Right atrium auricular region (tissue), 2 donors: ENCODE measurements at regions not wholly inside any gene's neighbourhood (a gene's known extent, or its start where the extent isn't known, plus 50 kb on each side); places are given as distances from the start of the nearest gene placed in this dataset.

ENCODE experiments used
- DNase-seq: peaks from one replicate; pipeline ENCODE4 v3.0.0-alpha.2; 2019; ENCODE audit warnings: low spot score
- H3K27ac ChIP-seq, 2 donors: fragments of 200-600 bp; sonication (generic); 1 replicate in 1 of 2; 2 replicates in 1 of 2; pipeline ENCODE4 v1.5.1; 2016 to 2019
- H3K27me3 ChIP-seq, 2 donors: fragments of 200-600 bp; sonication (generic); one replicate each; pipeline versions ENCODE4 v1.5.1 to v1.6.0; 2017 to 2019
- H3K36me3 ChIP-seq: fragments of 200-600 bp; sonication (generic); one replicate; pipeline ENCODE4 v1.5.1; 2016
- H3K4me1 ChIP-seq, 2 donors: fragments of 200-600 bp; sonication (generic); one replicate each; pipeline versions ENCODE4 v1.5.1 to v1.6.0; 2017 to 2019
- H3K4me3 ChIP-seq, 2 donors: fragments of 200-600 bp; sonication (generic); 1 replicate in 1 of 2; 2 replicates in 1 of 2; pipeline ENCODE4 v1.5.1; 2017 to 2019; ENCODE audit warnings: mild to moderate bottlenecking in 1 of 2, moderate library complexity in 1 of 2
- H3K9me3 ChIP-seq, 2 donors: fragments of 200-600 bp; sonication (generic); one replicate each; pipeline ENCODE4 v1.5.1; 2019
- TF ChIP-seq, protein P1 (sequence below), 2 donors: fragments of 200-600 bp; sonication (generic); IDR thresholded peaks; one replicate each; pipeline ENCODE4 v1.5.1; 2019; ENCODE audit warnings: antibody characterized with exemption in 2 of 2

- TF ChIP-seq, protein P1, sequence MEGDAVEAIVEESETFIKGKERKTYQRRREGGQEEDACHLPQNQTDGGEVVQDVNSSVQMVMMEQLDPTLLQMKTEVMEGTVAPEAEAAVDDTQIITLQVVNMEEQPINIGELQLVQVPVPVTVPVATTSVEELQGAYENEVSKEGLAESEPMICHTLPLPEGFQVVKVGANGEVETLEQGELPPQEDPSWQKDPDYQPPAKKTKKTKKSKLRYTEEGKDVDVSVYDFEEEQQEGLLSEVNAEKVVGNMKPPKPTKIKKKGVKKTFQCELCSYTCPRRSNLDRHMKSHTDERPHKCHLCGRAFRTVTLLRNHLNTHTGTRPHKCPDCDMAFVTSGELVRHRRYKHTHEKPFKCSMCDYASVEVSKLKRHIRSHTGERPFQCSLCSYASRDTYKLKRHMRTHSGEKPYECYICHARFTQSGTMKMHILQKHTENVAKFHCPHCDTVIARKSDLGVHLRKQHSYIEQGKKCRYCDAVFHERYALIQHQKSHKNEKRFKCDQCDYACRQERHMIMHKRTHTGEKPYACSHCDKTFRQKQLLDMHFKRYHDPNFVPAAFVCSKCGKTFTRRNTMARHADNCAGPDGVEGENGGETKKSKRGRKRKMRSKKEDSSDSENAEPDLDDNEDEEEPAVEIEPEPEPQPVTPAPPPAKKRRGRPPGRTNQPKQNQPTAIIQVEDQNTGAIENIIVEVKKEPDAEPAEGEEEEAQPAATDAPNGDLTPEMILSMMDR (IDR thresholded peaks at IDR 0.05) = no peak
- no peaks in the 10 kb centered on the region for H3K4me1 ChIP-seq
- H3K27ac ChIP-seq = no peak overlapping the region
- no peak overlapping the region for H3K4me3 ChIP-seq
- H3K9me3 ChIP-seq = no peaks in the 10 kb centered on the region
- no peaks in the 10 kb centered on the region for H3K36me3 ChIP-seq
- DNase-seq = no peak
- no peaks in the 10 kb centered on the region for H3K27me3 ChIP-seq
Observed at GRCh38 chr4:144302704-144303536, 162.4 kb upstream of the GYPA start.

DNA sequence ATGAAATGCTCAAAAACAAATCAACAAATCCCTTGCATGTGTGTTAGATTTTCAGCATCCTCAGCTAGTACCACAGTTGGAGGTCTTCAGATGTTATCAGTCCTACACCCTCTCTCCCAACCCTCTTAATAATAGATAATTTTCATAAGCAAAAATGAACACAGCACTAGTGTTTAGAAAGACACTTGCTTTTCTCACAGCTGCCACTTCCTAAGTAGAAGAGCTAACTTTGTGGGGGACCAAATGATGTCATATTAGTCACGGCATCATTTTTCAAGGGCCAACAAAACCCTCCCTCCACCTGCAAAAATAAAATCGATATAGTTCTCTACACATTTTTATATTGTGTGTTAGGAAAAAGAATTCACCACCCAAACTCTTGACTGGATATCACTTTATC lies 163.5 kb upstream of the GYPA start:
- TF ChIP-seq, protein P1 (IDR thresholded peaks at IDR 0.05) = no peak

DNA sequence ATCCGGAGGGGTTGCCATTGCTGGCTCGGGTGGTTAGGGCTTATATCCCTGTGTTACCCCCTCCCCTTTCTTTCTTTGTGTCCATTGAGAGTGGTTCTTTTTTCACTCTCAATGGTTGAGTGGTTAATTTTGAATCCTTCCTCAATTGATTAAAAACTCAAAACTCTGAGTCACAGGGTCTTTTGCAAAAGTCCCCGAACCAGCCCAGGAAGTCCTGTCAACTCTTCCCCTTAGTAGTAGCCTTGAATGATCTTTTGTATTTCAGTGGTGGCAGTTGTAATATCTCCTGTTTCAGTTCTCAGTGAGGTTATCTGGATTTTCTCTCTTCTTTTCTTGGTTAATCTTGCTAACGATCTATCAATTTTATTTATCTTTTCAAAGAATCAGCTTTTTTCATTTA lies 170.0 kb upstream of the GYPA start:
- TF ChIP-seq, protein P1 (IDR thresholded peaks at IDR 0.05) = no peak
- Histone ChIP-seq H3K4me1 (no peaks in the 10 kb centered on the region), H3K36me3 (no peaks in the 10 kb centered on the region), H3K27me3 (no peaks in the 10 kb centered on the region), H3K9me3 (peaks cover 6 to 17% of the 10 kb centered on the region in 2 donors), H3K4me3 (no peak overlapping the region), H3K27ac (no peak overlapping the region)
- no peak for DNase-seq

More for the DNA sequence above, 163.5 kb upstream of the GYPA start:
- no peak overlapping the region for H3K4me3 ChIP-seq
- no peaks in the 10 kb centered on the region for H3K36me3 ChIP-seq
- no peak for DNase-seq
- no peak overlapping the region for H3K27ac ChIP-seq
- no peaks in the 10 kb centered on the region for H3K27me3 ChIP-seq
- H3K9me3 ChIP-seq = no peaks in the 10 kb centered on the region
- no peaks in the 10 kb centered on the region for H3K4me1 ChIP-seq

DNA sequence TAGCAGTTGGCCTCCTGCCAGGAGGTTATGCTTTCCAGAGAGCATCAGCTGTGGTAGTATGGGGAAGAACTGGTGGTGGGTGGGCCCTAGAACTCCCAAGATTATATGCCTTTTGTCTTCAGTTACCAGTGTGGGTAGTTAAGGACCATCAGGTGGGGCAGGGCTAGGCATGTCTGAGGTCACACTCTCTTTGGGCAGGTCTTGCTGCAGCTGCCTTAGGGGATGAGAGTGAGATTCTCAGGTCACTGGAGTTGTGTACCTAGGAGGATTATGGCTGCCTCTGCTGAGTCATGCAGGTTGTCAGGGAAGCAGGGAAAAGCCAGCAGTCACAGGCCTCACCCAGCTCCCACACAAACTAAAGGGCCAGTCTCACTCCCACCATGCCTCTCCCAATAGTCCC lies 172.9 kb upstream of the GYPA start:
- Histone ChIP-seq H3K27me3 (no peaks in the 10 kb centered on the region), H3K4me1 (no peaks in the 10 kb centered on the region), H3K36me3 (no peaks in the 10 kb centered on the region), H3K27ac (no peak overlapping the region), H3K4me3 (no peak overlapping the region), H3K9me3 (peaks cover 6 to 25% of the 10 kb centered on the region in 2 donors)
- no peak for DNase-seq
- TF ChIP-seq, protein P1 (IDR thresholded peaks at IDR 0.05) = no peak

- no peak overlapping the region for H3K4me3 ChIP-seq
- no peak overlapping the region for H3K27ac ChIP-seq
- H3K36me3 ChIP-seq = no peaks in the 10 kb centered on the region
- H3K9me3 ChIP-seq = peaks cover 6 to 25% of the 10 kb centered on the region in 2 donors
- TF ChIP-seq, protein P1 (IDR thresholded peaks at IDR 0.05) = no peak
- H3K27me3 ChIP-seq = no peaks in the 10 kb centered on the region
- no peaks in the 10 kb centered on the region for H3K4me1 ChIP-seq
- DNase-seq = no peak
Observed at GRCh38 chr4:144316869-144317268, 176.4 kb upstream of the GYPA start.

DNA sequence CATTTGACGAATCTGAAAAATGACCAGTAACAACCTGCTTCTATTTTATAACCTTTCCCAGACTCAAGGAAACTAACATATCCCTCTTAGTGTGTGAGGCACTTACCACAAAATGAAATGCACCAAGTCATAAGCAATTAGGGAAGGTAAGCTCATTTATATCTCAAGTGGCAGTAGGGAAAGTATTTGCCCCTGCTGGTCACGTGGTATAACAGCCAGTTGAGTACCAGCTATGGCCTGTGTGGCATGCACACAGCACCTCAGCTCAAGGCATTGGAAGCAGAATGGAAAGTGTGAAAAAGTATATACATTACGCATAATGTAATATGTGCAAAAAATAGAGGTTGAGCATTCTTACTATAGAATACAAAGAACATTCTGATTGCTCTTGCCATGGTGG lies 178.3 kb upstream of the GYPA start:
- Histone ChIP-seq H3K27ac (no peak overlapping the region), H3K36me3 (no peaks in the 10 kb centered on the region), H3K9me3 (peaks cover 6 to 25% of the 10 kb centered on the region in 2 donors), H3K4me1 (no peaks in the 10 kb centered on the region), H3K4me3 (no peak overlapping the region), H3K27me3 (no peaks in the 10 kb centered on the region)
- DNase-seq = no peak
- TF ChIP-seq, protein P1 (IDR thresholded peaks at IDR 0.05) = no peak
